ENCODE measurements at regions not wholly inside any gene's neighbourhood (a gene's known extent, or its start where the extent isn't known, plus 50 kb on each side); places are given as distances from the start of the nearest gene placed in this dataset.

DNA sequence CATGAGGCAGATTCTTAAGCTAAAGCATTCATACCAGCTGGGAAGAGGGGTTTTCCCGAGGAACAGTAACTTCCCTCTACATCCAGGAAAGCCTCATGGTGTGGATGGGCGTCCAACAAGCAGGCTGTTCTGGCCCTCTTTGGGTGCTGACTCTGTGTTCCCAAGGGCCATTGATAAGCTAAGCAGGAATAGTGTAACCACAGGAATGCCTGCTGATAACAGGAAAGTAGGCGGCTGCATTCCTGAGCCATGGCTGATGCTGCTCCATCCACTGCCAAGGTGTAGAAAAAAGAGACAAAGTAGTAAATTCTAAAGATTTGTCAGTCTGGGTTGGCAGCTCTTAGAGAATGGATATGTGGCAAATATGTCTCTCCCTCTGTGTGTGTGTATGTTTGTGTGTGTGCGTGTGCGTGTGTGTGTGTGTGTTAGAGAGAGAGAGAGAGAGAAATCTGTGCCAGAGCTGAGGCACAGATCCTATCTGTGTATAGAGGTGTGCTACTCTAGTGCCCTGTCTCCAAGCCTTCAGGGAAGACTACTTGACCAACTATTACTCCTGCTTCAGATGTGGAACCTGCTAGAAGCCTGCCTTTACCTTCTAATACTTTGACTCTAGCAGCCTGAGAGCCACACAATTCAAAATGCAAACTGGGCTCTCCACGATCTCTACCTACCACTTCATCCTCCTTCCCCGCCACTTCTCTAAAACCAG lies 353.1 kb upstream of the NR3C2 start:
- DNase-seq = no peak

DNA sequence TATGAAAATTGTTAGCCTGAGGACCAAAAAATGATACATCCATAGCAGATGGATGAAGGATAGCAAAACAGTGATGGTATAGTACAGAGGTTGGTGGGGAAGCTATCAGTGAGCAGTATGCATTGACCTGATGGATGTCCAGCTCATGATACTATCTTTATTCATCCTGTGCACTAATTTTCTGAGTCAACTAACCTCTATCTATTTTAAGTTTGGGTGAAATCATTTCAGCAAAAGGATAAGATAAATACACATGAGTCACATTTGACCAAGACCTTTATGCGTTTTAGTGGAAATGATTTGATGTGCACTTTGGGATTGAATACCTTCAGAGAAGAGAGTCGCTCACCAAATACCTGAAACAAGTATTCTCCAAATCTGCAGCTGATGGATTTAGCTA lies 351.0 kb upstream of the NR3C2 start:
- DNase-seq = no peak

DNA sequence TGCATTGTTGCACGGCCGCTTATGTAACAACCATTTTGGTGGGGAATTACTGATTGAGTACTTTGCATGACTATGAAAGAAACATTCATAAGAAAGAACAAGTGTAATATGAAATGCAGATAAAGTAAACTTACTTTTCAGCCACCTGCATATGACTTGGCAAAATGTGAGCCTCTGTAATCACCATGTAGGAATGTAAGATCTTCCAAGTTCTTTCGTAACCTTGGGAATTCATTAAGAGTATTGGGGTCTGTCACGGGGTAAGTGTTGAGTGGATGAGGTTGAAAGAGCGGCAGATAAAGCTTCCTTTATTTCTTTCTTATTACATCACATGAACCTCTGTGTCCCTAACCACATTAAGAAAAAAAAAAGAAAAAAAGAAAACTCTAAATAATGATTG lies 348.5 kb upstream of the NR3C2 start:
- DNase-seq = no peak

DNA sequence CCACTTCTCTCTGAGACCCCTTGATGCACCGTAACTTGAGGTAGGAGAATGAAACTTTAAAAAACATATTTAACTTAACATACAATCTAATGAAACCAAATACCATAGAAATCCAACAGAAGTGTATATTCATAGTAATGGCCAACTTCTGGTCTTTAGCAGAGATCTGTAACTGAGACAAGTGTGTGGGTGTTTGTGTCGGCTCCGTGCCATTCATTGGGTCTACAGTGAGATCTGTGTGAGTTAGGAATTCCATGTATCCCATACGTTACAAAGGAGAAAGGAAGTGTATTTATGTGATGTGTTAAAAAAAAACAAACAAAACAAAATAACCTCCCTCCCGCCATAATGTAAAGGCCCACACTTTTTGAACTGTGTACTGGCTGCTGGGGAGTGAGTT lies 348.0 kb upstream of the NR3C2 start:
- no peak for DNase-seq

DNA sequence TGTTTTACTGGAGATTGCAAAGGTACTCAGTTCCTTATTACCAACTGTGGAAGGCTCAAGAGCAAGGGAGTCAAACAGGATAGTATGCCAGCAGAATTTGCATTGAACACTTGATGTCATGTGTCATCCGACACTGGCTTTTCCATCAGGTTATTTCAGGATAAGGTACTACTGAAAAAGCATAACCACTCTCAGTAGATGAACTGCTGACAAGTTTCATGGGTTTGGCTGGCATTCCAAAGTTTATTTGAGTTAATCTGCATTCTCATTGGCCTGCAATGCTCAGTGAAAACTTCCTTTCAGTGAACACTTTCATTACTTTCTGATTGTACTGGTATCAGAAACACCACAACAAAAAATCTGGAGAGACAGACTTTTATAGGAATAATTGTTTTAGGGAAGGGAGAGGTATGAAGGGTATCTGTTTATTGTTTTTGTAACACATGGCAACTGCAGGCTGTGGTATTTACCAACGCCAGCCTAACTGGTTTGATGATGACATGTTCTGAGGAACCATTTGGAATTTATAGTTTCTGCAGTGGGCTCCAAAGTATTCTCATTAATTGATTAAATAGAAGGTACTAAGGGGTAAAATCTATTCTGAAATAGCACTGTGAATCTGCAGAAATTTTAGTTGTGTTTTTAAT lies 345.7 kb upstream of the NR3C2 start:
- no peak for DNase-seq

DNA sequence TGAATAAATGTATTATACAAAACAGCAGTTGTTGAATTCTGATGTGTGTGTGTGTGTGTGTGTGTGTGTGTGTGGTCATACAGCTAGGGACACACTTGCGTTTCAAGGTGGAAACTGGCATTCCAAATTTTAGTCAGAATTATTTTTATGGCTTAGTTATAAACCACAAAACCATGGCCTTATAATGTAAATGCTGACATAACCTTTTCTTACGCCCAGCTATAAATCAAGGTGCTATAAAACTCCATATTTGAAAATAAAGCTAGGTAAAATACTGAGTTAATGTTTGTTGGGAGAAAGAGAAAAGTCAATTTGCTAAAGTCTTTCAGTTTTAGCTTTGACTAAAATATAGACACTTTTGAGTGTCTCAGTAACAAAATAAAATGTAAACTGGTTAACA lies 345.1 kb upstream of the NR3C2 start:
- DNase-seq = no peak

DNA sequence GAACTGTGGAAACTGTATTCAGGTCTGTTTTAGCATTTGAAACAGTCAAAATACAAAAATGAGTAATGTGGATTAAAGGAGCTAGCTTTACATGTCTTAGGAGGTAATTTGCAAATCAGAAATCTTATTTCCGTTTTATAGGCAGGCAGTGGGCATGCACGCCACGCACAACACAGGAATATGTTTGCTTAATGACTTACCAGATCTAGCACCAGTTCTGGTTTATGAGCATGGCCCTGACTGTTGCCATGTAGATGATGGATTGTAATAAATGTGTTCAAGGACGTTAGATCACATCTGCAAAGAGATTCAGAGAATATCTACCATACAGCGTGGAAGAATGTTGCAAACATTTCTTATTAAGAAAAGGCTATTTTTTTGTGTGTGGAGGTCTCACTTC lies 344.5 kb upstream of the NR3C2 start:
- no peak for DNase-seq

DNA sequence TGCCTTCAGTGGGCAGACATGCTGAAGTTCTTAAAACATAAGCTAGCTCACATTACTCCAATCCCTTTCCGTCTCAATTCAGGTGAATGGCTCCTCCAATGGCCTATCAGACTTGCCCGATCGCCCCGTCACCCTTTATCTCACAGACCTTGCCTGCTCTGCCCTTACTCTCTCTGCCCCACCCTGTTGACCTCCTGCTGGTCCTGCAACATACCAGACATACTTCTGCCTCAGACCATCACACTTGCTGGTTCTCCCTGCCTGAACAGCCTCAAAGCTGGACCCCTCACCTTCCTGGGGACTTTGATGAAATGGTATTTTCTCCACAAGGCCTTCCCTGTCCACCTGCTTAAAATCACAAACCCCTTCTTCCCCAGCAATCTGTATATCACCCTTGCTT lies 340.1 kb upstream of the NR3C2 start:
- DNase-seq = no peak

DNA sequence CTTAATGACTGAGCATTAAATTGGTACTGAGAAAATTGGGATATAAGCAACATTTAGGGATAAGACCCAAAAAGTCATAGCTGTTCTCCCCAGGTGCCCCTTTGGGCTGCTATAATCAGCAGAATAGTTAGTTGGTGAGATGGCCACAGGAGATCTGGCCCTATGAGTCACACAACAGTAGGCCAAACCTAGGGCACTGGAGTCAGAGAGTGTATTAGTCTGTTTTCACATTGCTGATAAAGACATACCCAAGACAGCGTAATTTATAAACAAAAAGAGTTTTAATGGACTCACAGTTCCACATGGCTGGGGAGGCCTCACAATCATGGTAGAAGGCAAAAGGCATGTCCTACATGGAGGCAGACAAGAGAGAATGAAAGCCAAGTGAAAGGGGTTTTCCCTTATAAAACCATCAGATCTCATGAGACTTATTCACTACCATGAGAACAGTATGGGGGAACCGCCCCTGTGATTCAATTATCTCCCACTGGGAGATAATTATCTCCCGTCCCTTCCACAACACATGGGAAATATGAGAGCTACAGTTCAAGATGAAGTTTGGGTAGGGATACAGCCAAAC lies 338.3 kb upstream of the NR3C2 start:
- DNase-seq = peak; percentile 0

DNA sequence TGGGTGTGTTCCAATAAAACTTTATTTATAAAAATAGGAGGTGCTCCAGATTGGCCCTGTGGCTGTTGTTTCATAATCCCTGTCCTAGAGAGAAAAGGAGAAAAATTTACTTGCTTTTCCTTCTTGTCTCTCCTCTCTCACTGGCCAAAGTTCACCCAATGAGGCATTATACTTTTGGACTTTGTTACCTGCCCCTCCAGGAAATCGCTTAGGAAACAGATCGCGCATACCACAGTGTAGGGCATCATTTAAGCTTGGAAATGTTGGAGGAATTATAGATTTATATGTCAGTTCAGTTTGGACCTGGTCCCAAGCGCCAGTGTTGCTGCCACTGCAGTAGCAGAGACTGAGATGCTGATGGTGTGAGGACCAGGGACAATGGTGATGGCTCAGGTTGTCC lies 337.6 kb upstream of the NR3C2 start:
- DNase-seq = no peak

DNA sequence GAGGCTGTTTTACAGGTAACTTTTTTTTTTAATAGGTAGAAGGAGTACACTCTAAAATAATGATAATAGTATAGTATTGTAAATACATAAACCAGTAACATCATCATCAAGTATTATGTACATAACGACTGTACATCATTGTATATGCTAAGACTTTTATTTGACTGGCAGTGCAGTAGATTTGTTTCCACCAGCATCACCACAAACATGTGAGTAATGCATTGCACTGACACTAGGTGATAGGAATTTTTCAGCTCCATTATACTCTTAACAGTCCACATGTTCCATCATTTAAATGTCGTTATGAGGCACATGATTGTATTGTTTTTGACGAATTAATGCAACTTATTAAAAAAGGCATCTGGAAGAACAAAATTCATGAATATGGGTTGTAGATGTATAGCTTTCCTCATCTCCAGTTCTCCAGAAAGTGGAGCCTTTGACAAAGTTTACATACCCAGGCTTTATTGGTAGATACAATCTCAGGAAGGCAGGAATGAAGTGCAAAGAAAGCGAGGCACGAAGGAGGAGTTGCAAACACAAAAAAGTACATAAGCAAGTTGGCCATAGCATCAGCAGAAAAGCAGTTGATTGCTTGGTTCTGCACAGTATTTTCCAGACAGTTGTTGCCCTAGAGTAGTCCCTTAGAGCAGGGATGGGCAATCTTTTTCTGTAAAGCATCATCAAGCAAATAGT lies 336.9 kb upstream of the NR3C2 start:
- DNase-seq = no peak

DNA sequence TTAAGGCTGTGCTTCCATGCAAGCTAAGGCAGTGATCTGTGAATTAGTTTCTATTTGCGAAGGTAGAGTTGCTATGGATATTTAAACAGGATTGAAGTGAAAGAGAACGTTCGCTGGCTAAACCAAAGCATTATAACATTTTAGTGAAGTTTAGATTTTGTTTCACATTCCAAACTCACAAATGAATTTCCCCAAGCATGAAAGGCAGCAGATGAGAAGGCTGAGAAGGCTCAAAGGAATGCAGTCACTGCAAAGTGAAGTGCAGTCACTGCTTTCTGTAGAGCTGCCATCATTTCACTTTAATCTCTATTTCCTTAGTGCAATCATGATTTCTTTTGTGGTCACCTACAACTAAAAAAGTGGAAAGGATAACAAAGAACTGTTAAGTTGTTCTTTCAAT lies 334.7 kb upstream of the NR3C2 start:
- no peak for DNase-seq

DNA sequence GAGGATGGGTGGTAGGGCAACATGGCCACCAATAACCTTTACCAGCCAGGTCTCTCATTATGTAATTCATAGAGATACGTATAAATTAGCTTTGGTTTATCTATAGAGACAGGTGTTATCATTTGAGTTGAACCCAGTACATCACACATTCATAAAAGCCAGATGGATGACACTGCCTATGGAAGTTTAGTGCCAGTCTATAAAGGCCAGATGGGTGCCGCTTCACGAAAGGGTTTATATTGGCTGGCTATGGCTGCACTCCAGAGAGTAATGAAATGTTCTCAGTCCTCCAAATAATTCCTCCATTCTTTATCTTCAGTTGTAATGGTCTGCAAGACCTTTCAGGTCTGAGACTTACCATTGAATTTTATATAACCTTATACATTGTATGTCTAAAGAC lies 331.9 kb upstream of the NR3C2 start:
- no peak for DNase-seq

DNA sequence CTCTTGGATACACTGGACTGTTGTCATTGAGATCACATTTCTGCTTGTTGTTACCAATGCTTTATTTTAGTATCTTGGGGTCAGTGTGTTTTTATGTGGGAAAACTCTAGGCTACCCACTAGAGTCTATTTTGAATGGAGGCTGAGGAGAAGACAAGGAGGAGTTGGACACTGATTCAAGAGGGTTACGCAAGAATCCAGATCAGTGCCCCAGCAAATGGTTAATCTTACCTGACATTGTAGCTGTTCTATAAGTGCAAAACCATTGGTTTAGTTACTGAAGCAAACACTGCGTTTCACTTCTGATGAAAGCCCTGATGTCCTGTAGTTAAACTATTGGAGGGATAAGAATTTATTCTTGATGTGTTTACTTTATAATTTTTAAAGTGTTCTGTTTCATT lies 331.1 kb upstream of the NR3C2 start:
- no peak for DNase-seq

DNA sequence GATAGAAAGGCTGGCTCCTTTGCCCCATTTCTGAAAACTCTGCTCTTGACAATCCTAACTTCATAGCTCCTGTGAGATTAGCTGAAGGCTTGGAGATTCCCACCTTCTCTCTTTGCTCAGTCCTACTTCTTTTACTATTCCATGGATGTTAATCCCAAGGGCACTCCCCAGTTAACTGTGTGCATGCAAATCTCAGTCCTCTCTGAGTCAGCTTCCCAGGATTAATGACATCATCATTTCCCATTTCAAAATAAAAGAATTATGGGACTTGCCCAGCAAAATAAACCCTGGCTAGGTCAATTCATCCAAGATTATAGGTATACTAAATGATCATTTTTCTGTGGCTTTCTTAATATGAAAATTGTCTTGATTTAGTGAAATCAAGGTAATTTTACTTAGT lies 328.6 kb upstream of the NR3C2 start:
- no peak for DNase-seq

DNA sequence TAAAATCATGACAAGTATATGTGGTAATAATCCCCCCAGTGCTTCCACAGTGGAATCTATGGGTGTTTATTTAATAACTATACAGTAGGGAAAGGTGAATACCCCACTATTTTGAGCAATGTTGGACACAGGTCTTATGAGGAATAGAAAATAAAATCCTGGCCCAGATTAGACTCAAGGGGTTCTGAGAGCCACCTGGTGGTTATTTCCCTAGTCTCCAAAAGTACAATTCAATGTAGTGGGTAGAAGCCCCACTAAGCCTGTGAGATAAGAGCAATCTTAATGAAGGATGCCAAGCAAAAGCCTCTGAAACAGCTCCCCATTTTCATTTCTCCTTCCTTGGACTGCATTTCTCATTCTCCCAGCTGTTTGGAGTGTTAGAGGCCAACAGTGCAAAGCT lies 328.2 kb upstream of the NR3C2 start:
- DNase-seq = no peak

DNA sequence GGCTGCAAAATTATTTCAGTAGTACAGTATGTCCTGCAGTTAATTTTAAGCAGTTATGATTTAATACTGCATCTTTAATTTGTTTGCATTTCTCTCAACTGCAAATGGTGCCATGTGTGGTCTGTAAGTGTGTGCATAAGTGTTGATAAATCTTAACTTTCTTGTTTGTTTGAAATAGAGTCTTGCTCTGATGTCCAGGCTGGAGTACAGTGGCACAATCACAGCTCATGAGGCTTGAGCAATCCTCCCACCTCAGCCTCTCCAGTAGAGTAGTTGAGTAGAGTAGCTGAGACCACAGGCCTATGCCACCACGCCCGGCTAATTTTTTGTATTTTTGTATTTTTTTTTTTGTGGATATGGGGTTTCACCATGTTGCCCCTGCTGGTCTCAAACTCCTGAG lies 322.5 kb upstream of the NR3C2 start:
- no peak for DNase-seq

DNA sequence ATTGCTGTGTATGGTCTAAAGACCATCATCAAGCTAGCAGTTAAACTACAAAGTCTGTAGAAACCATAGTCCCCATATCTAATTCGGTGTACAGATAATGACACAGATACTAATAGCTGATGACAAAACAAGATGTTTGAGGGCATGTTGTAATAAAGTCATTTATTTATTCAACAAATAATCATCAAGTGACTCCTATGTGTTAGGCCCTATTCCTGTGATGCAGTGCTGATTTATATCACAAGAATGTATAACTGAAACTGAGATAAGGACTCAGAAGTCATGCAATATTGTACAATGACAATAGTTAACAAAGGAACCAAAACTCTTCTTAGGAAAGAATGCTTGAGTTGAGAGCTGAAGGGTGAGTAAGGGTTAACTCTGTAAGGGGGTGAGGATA lies 315.0 kb upstream of the NR3C2 start:
- DNase-seq = no peak

DNA sequence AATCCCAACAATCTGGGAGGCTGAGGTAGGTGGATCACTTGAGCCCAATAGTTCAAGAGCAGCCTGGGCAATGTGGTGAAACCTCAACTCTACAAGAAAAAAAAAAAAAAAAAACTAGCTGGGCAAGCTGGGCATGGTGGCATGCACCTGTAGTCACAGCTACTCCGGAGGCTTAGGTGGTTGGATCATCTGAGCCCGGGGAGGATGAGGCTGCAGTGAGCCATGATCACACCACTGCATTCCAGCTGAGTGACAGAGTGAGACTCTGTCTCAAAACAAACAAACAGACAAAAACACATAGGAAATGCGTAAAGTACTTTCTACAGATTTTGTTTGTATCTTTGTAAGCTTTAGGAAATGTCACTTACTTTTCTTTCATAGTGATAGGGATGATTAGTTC lies 307.2 kb upstream of the NR3C2 start:
- no peak for DNase-seq

DNA sequence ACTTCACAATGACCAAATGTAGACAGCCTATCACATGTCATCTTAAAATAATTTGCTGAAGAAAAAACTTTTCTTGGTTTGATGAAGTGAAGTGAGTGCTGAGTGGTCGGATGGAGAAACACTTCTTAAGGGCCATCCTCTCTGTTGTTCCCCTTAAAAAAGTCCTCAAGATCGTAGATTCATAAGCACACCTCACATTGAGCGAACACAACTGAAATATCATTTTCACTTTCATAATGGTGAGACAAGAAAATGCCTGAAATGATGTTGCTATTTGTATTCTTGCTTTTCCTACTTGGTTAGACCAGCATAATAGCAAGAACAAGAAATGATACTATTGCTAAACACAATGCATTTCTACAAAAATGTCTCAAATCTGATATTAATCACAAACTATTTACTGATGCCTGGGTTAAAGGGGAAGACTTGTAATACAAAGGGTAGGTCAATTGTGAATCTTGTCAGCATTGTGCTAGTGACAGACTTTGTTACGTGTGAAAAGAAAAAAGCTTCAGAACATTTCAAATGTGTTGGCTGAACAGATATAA lies 305.6 kb upstream of the NR3C2 start:
- no peak for DNase-seq

DNA sequence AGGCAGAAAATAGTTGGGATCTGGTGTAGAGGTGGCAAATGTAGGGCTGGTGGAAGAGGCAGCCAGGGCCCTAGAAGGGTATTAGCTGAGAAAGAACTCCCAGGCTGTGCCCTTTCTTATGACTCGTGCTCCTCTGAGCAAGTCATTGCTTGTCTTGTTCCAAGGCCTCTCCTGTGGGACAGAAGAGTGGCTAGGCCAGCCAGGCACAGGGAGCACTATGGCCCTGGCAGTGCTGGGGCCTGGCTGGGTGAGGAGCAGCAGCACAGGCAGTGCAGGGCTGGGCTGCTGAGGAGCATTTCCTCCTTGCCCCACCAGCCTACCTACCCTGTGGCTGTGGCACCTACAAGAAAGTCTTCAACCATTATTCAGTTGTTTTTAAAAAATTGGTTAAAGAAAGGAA lies 298.5 kb upstream of the NR3C2 start:
- DNase-seq = no peak

DNA sequence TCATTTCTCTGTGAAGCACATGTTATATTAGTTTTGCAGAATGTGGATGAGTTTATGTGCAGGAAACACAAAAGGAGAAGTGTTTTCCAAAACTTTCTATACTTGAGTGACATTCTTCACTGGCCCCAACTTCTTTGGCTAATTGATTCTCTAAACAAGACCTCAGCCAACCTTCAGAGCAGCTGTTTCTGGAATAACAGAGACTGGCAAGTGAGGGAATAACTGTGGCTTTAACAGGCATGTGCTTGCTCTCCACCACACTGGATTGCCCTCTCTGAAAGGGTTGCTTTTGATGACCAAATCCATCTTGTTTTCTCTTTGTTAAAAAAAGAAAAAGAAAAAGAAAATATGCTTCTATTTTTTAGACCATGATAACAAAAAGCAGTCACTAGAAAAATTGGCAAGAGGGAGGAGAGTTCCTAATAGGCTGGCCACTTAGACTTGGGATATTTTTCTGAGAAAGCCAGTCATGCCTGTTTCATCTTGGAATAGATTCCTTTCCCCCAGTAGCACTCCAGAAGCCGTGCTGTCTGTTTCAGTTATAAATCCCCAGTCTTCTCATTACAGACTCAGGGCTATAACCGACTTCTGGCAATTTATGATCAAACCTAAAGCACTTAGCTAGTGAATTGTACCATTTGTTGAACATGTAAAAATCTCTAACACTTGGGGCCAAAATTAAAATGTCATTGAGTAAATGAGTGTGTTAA lies 295.0 kb upstream of the NR3C2 start:
- DNase-seq = no peak
